Coronary artery (tissue), 2 donors: ENCODE measurements at regions not wholly inside any gene's neighbourhood (a gene's known extent, or its start where the extent isn't known, plus 50 kb on each side); places are given as distances from the start of the nearest gene placed in this dataset.

Source experiments
- DNase-seq: peaks from one replicate; pipeline ENCODE4 v3.0.0-alpha.2; 2017; ENCODE audit warnings: low spot score
- H3K27ac ChIP-seq, 2 donors: fragments of 200-600 bp; sonication (generic); one replicate each; pipeline ENCODE4 v1.5.1; 2016 to 2019
- H3K4me3 ChIP-seq: fragments of 200-600 bp; sonication (generic); 2 replicates; pipeline ENCODE4 v1.5.1; 2016; ENCODE audit warnings: mild to moderate bottlenecking, moderate library complexity
- CTCF ChIP-seq: fragments of 200-600 bp; sonication (generic); IDR thresholded peaks from one replicate; pipeline ENCODE4 v1.5.1; 2019; ENCODE audit warnings: antibody characterized with exemption

GRCh38 chr20:11581271-11581670, 336.4 kb upstream of the BTBD3 start:
- H3K27ac ChIP-seq: no peak overlapping the region
- H3K4me3 ChIP-seq: no peak overlapping the region
- DNase-seq: no peak
- no peak for TF ChIP-seq CTCF

DNA sequence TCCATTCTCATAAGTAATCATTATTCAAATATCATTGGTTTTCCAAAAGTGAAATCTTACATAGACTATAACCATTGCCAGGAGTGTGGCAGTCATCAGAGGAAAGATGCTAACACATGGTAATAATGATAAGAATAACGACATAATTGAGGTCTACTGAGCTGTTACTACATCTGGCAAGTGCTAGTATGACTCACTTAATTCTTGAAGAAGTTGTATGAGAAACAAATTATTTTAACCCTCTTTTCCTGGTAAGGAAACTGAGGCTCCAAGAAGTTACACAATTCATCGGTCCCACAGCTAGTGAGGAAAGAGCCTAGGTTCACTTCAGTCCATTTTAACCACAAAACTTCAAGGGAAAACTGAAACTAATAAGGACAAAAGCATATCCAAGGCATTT, 335.6 kb upstream of the BTBD3 start:
- Histone ChIP-seq H3K27ac (no peak overlapping the region), H3K4me3 (no peak overlapping the region)
- no peak for TF ChIP-seq CTCF
- no peak for DNase-seq

DNA sequence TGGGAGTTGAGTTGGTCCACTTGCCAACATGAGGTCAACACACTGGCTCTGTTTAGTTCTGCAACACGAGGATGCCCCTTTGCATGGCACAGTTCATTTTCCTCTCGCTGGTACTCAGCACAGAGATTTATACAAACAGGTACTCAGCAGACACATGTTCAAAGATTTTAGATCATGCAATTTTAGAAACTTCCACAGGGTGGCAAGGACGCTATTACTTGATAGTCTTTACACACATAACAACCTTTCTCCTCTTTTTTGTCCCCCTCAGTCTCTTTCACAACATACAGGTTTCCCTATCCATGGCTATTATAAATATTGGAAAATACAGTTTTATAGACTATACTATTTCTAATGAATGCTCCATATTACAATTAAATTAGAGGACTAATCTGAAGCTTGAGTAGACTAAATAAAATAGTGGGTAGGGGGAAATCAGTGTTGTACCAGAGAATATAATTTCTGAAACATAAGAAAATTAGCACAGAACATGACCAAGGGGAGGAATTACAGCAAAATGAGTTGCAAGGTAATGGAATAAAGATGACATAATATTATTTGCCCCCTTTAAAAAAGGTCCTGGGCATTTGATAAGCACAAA, 331.8 kb upstream of the BTBD3 start:
- no peak overlapping the region for H3K4me3 ChIP-seq
- TF ChIP-seq CTCF: no peak
- no peak overlapping the region for H3K27ac ChIP-seq
- DNase-seq: no peak

DNA sequence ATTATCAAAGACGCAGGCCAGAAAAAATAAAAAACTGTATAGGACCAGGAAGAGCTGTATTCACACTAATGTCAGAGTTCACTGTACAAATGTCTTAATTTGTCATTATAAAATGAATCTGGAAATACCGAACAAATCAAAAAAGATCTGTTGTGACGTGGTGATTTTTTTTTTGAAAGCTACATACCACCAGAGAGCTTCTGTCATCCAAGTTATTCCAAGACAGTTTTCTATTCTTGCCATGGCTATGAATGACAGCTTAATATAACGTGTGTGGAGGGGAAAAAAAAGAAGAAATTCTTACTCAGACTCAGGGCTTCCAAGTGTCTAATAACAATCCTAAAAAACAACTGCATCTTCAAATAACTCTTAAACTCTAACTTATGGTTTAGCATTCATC, 328.8 kb upstream of the BTBD3 start:
- no peak overlapping the region for H3K27ac ChIP-seq
- DNase-seq: no peak
- TF ChIP-seq CTCF: no peak
- H3K4me3 ChIP-seq: no peak overlapping the region

- Histone ChIP-seq H3K27ac (no peak overlapping the region), H3K4me3 (no peak overlapping the region)
- no peak for TF ChIP-seq CTCF
- DNase-seq: no peak
Observed at GRCh38 chr20:11591965-11592364, 325.7 kb upstream of the BTBD3 start.

DNA sequence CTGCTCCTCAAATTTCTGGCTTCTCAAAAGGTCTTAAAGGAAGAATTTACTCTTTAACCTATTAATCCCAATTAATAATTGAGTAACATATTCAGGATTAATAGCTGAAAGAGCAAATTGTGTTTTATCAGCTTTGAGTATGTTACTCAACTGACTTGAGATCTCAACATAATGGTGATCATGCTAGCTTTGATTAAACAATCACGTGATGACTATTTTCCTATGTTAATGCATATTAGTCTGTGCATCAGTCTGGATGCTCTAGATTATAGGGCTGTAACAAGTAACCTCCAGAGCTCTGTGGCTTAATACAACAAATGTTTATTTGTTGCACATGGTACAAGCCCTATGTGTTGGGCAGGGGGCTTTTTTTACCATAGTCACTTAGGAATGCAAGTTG, 313.4 kb upstream of the BTBD3 start:
- no peak for DNase-seq
- H3K27ac ChIP-seq: no peak overlapping the region
- no peak overlapping the region for H3K4me3 ChIP-seq
- no peak for TF ChIP-seq CTCF

DNA sequence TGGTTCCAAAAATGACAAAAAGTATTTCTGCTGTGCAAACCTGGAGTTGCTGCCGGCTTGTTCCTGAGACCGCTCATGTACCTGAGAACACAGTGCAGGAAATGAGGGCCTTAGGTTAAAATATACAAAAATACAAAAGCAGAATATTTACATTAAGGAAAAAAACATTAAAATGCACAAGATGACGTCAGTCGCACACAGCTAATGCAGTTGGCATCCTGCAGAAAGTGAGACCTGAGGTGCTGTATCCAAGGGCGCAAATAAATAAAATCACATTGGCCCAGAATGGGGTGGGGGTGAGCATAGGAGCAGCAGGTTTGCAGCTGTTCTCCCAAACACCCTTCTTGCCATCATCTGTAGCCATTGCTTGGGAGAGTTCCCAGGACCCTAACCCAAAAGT, 310.6 kb upstream of the BTBD3 start:
- no peak overlapping the region for H3K4me3 ChIP-seq
- no peak for DNase-seq
- no peak for TF ChIP-seq CTCF
- no peak overlapping the region for H3K27ac ChIP-seq
